Activated naive CD8-positive, alpha-beta T cell treated with anti-CD3 and anti-CD28 coated beads, Interleukin-2, amount 10 ng/mL, durations not matched to agents 7 days and 5 days (primary cell): ENCODE measurements at regions not wholly inside any gene's neighbourhood (a gene's known extent, or its start where the extent isn't known, plus 50 kb on each side); places are given as distances from the start of the nearest gene placed in this dataset.

Experiments used
- ATAC-seq: fragments of 150-1000 bp; cut with Tn5 transposase; one replicate; pipeline ENCODE4 v1.10.0; 2021; ENCODE audit warnings: low read depth, moderate library complexity
- POLR2A ChIA-PET: fragments of 350-600 bp; sonication (Branson Sonifier 250); formaldehyde crosslinking; loops from one replicate; lab custom pipeline; 2021; ENCODE audit warnings: antibody characterized with exemption; lab: Charles Lee
- DNase-seq: peaks from one replicate; pipeline ENCODE4 v3.0.0; 2021
- H3K27ac Mint-ChIP-seq: one replicate; pipeline ENCODE4 v1.8.0; 2022; ENCODE audit warnings: mild to moderate bottlenecking, mixed read lengths
- H3K27me3 Mint-ChIP-seq: one replicate; pipeline ENCODE4 v1.8.0; 2022; ENCODE audit warnings: mild to moderate bottlenecking, moderate library complexity, mixed read lengths
- H3K36me3 Mint-ChIP-seq: one replicate; pipeline ENCODE4 v1.8.0; 2021; ENCODE audit warnings: mild to moderate bottlenecking, mixed read lengths
- H3K4me1 Mint-ChIP-seq: one replicate; pipeline ENCODE4 v1.8.0; 2021; ENCODE audit warnings: mixed read lengths
- H3K4me3 Mint-ChIP-seq: one replicate; pipeline ENCODE4 v1.8.0; 2022; ENCODE audit warnings: mild to moderate bottlenecking, moderate library complexity, mixed read lengths
- H3K9me3 Mint-ChIP-seq: one replicate; pipeline ENCODE4 v1.8.0; 2021; ENCODE audit warnings: mixed read lengths

DNA sequence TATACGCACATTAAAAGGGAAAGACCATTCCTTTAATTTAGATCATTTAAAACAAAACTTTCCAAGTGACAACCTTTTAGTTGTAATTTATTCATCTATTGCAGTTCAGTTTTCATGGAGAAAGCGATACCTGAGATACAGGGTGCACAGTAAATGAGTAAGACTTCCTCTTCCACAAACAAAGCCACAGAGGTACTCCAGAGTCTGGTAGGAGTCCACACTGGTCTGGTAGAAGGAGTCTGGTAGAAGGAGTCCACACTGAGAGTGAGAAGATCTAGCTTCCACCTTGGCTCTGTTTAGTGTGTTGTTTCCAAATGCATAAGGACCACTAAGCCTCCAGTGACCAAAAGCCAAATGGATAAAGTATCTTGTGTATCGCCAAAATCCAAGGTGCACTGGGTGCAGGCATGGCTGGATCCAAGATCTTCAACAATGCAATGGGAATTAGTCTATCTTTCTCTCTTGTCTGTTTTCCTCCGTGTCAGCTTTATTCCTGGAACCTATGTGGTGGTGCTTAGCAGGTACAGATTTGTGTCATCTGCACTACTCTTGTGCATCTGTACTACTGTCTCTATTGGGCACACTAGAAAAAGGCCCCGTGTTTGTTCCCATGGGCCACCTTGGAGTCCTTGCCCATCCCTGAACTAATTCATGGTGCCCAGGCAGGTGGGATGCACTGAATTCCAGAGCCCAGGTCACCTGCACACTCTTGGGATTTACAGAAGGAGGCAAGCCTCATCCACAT is 331.1 kb downstream of the BCL11B start:
- POLR2A ChIA-PET = no interaction called here
- H3K27me3 Mint-ChIP-seq = no peaks in the 10 kb centered on the region
- H3K27ac Mint-ChIP-seq = no peak overlapping the region
- H3K4me1 Mint-ChIP-seq = peaks cover 14% of the 10 kb centered on the region
- H3K4me3 Mint-ChIP-seq = no peak overlapping the region
- DNase-seq = no peak
- ATAC-seq = no peak
- H3K36me3 Mint-ChIP-seq = no peaks in the 10 kb centered on the region
- H3K9me3 Mint-ChIP-seq = peaks cover 1% of the 10 kb centered on the region

DNA sequence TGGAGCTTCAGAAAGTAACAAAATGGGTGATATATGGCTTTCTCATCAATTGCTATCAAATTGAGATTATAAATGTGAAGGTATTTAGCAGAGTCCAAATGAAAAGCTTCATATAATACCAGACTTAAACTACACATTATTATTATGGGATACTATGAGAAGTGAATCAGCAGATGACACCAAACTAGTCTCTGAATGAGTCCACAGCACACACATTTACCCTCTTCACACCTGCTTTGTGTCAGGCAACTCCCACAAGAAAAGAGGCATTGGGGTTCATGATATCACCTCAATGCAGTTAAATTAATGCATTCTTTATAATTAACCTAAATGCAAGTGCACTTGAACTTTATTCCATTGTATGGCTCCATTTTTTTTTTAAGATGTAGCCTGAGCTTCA is 330.5 kb downstream of the BCL11B start:
- ATAC-seq (no peak), DNase-seq (no peak)
- Mint-ChIP-seq H3K27me3 (no peaks in the 10 kb centered on the region), H3K4me3 (no peak overlapping the region), H3K9me3 (peaks cover 1% of the 10 kb centered on the region), H3K4me1 (peaks cover 14% of the 10 kb centered on the region), H3K27ac (no peak overlapping the region), H3K36me3 (no peaks in the 10 kb centered on the region)
- POLR2A ChIA-PET = no interaction called here

DNA sequence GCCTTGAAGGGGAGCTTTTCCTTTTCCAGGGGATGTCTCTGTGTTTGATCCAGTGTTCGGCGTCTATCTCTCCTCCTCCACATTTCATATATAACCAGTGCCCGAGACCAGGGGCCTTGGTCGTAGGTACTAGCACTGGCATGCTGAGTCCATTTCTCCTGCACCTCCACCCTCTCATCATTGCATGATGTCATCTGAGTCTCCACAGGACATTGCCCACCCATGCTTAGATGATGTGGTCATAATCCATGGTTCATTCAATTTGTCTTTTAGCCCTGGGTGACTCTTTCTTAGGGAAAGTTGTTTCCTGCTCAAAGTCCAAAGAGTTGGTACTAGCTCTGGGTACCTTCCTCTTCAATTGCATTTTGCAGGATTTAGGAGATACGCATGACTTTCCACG is 328.1 kb downstream of the BCL11B start:
- no peak for DNase-seq
- POLR2A ChIA-PET = no interaction called here
- Mint-ChIP-seq H3K36me3 (no peaks in the 10 kb centered on the region), H3K4me1 (peaks cover 11% of the 10 kb centered on the region), H3K4me3 (no peak overlapping the region), H3K27me3 (no peaks in the 10 kb centered on the region), H3K9me3 (no peaks in the 10 kb centered on the region), H3K27ac (no peak overlapping the region)
- no peak for ATAC-seq

DNA sequence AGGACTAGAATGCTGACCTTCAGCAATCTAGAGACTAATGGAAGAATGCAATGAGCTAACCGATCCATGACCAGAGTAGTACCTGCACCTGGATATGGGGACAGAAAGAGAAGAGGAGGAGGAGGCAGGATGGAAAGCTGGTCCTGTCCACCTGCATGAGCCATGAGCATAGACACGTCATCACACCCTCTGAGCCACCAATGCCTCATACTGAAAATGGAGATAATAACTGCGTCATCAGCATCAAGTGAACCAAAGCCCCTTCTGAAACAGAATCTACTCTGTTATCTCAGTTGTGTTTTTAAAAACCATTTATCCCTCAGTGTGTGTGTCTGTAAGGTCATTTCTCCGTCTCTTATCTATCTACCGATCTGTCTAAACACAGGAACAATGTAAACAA is 327.0 kb downstream of the BCL11B start:
- no peaks in the 10 kb centered on the region for H3K9me3 Mint-ChIP-seq
- H3K27me3 Mint-ChIP-seq = peaks cover 1% of the 10 kb centered on the region
- ATAC-seq = no peak
- no peaks in the 10 kb centered on the region for H3K36me3 Mint-ChIP-seq
- H3K4me3 Mint-ChIP-seq = no peak overlapping the region
- H3K4me1 Mint-ChIP-seq = peaks cover 11% of the 10 kb centered on the region
- H3K27ac Mint-ChIP-seq = no peak overlapping the region
- DNase-seq = no peak
- POLR2A ChIA-PET = no interaction called here

DNA sequence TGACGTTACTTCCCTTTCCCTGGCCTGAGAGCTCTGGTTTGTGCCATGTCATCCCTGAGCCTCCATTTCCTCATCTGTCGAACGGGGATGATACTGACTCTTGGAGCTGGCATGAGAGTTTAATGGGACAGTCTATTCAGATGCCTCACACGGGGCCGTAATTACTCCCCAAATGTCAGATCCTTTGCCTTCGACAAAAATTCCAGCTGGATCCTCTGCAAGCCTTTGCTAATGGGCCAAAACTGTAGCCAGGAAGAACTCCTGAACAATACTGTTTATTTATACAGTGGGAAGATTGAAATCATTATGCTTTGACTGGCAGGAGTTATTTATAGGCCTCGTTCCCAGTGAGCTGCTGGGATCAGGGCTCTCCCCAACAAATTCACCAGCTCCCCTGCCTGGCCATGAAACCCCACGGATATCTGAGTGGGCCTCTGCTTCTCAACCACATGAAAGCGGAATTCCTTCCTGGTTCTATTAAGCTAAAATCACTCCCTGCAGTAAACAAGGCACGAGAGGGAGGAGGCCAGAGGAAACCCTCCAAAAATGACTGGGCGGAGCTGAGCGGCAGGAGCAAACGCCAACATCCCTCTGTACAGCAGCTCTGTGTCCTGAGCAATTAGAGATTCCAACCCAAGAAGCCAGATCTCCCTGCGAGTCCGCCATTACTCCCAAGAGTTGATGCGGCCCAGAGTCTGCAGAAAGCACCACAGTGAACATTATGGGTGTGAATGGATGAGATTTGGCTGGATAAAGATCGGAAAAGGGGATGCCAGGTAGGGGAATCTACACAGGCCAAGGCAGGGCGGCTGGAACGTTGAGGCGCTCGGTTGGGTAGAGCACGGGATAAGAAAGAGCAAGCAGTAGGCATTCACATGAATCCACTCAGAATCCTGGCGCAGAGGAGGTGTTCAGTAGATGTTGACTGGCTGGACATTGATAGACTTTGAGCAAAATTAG is 326.1 kb downstream of the BCL11B start:
- H3K4me1 Mint-ChIP-seq = peaks cover 7% of the 10 kb centered on the region
- peak overlapping the region; percentile 10 for H3K27ac Mint-ChIP-seq
- no peaks in the 10 kb centered on the region for H3K36me3 Mint-ChIP-seq
- H3K4me3 Mint-ChIP-seq = no peak overlapping the region
- no peaks in the 10 kb centered on the region for H3K9me3 Mint-ChIP-seq
- H3K27me3 Mint-ChIP-seq = peaks cover 3% of the 10 kb centered on the region
- POLR2A ChIA-PET = no interaction called here
- DNase-seq (no peak), ATAC-seq (no peak)

DNA sequence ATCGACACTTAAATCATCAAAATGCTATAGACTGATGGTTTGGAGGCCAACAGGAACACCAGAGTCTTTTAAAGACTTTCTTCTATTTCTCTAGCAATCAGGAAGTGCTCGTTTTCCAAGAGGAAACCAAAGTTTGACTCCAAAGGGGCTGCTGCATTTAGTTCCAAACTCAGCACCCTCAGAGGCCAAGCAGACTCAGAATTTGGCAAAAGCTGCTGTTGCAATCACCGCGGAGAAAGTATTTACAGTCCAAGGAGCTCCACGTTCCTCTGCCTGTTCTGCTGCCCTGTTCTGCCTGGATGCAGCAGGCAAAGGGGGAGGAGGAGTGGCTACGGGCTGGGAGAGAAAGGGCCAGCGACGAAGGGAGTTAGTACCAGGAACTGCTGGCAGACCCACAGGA is 325.1 kb downstream of the BCL11B start:
- Mint-ChIP-seq H3K4me3 (no peak overlapping the region), H3K9me3 (no peaks in the 10 kb centered on the region), H3K36me3 (no peaks in the 10 kb centered on the region), H3K4me1 (peaks cover 6% of the 10 kb centered on the region), H3K27me3 (peaks cover 3% of the 10 kb centered on the region), H3K27ac (no peak overlapping the region)
- POLR2A ChIA-PET = interaction anchor here (1.0 kb wide), 1 partner anchor 48 kb away, joined by 4 read pairs; no protein-coding TSS in a partner anchor
- DNase-seq = no peak
- no peak for ATAC-seq

DNA sequence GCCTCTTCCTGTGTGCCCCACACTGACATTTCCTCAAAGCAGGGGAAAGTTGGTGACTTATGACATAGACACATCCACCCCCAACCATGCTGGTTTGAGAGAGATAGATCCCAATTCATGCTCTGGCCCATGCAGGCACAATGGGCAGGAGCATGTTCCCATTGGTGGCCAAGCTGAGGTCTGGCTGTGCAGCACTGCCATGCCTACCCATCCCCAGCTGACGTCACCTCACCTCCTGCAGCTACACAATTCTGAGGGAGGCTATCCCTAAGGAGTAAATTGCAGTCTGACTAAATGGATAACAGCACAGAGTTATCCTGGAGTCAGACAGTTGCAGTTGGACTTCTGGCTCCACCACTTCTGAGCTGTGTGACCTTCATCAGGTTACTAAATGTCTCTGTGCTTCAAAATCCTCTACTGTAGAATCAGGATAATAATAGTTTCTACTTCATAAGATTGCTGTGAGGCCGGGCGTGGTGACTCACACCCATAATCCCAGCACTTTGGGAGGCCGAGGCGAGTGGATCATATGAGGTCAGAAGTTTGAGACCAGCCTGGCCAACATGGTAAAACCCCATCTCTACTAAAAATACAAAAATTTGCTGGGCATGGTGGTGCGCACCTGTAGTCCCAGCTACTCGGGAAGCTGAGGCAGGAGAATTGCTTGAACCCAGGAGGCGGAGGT is 323.9 kb downstream of the BCL11B start:
- Mint-ChIP-seq H3K4me3 (no peak overlapping the region), H3K9me3 (peaks cover 2% of the 10 kb centered on the region), H3K4me1 (peaks cover 6% of the 10 kb centered on the region), H3K36me3 (no peaks in the 10 kb centered on the region), H3K27ac (no peak overlapping the region), H3K27me3 (peaks cover 3% of the 10 kb centered on the region)
- DNase-seq (no peak), ATAC-seq (no peak)
- POLR2A ChIA-PET = interaction anchor here (1.0 kb wide), 1 partner anchor 47 kb away, joined by 4 read pairs; no protein-coding TSS in a partner anchor

DNA sequence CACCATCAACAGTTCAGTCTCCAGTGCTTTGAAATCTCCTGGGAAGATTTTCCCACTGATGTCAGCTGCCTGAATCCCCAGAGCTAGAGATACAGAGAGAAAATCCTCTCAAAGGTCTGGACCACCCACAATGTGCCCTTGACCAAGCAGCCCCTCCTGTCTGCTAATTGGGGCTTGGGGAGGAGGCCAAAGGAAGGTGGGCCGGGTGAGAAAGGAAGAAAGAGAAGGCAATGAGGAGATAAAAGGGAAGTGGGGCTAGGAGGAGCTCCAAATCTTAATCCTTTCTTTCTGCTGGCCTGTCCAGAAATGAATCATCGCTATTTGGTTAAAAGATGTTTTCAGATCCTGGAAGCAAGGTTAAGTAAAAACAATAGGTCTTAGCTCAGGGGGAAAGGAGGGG is 322.9 kb downstream of the BCL11B start:
- no peak overlapping the region for H3K4me3 Mint-ChIP-seq
- peaks cover 2% of the 10 kb centered on the region for H3K9me3 Mint-ChIP-seq
- DNase-seq = no peak
- peaks cover 3% of the 10 kb centered on the region for H3K27me3 Mint-ChIP-seq
- peaks cover 6% of the 10 kb centered on the region for H3K4me1 Mint-ChIP-seq
- no peak for ATAC-seq
- no peak overlapping the region for H3K27ac Mint-ChIP-seq
- no peaks in the 10 kb centered on the region for H3K36me3 Mint-ChIP-seq
- POLR2A ChIA-PET = no interaction called here

DNA sequence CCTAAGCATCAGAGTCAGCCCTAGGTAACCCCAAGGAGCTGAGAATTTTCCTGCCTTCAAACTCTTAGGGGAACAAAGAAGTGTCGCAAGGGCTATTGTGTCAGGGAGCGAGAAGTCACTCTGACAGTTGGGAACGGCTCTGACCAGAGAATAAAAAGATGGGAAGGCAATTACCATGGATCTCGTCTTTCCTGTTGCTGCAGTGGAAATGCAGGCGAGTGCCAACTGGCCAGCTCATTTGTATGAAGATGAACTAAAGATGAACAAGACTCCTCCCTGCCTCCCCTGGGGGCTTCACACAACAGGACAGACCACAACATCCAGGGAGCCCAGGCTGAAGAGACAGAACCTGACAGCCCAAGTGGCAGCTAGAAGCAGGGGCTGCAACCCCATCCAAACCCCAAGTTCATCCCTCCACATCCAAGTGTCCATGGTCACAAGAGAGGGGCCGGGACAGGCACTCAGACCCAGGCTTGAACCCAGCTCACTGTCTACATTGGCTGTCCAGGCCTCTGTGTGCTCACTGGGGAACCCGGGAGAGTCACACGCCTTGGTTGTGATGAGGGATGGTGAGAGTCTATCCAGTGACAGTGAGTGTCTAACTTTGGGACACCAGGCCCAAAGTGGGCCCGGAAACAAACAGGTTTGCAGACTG is 322.4 kb downstream of the BCL11B start:
- no peak overlapping the region for H3K4me3 Mint-ChIP-seq
- H3K27me3 Mint-ChIP-seq = peaks cover 3% of the 10 kb centered on the region
- ATAC-seq (no peak), DNase-seq (no peak)
- POLR2A ChIA-PET = no interaction called here
- H3K9me3 Mint-ChIP-seq = peaks cover 2% of the 10 kb centered on the region
- H3K27ac Mint-ChIP-seq = no peak overlapping the region
- H3K36me3 Mint-ChIP-seq = no peaks in the 10 kb centered on the region
- H3K4me1 Mint-ChIP-seq = peaks cover 6% of the 10 kb centered on the region

DNA sequence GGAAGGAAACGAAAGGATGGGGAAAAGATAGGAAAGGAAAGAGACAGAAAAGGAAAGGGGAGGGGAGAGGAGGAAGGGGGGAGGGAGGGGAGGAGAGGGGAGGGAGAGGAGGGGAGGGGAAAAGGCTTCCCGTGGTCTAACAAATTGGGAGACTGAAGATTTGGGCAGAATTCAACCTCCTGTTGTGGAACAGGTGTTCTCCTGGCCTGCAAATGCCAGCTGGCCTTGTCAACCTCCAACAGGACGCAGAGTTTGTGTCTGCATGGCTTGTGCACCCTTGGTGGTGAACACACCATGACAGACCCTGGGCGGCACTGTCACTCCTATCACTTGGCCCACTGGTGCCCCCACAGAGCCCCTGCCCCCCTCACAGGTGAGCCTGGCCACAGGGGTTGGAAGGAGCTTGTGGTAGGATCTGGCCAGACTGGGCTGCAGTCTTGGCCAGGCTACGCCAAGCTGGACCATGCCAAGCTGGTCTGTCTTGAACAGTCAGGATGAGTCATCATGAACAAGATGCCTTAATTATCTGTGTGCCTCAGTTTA is 321.6 kb downstream of the BCL11B start:
- ATAC-seq (no peak), DNase-seq (no peak)
- no peak overlapping the region for H3K4me3 Mint-ChIP-seq
- peaks cover 7% of the 10 kb centered on the region for H3K4me1 Mint-ChIP-seq
- H3K36me3 Mint-ChIP-seq = no peaks in the 10 kb centered on the region
- POLR2A ChIA-PET = no interaction called here
- peaks cover 3% of the 10 kb centered on the region for H3K27me3 Mint-ChIP-seq
- H3K27ac Mint-ChIP-seq = peak overlapping the region; percentile 47
- H3K9me3 Mint-ChIP-seq = peaks cover 2% of the 10 kb centered on the region

DNA sequence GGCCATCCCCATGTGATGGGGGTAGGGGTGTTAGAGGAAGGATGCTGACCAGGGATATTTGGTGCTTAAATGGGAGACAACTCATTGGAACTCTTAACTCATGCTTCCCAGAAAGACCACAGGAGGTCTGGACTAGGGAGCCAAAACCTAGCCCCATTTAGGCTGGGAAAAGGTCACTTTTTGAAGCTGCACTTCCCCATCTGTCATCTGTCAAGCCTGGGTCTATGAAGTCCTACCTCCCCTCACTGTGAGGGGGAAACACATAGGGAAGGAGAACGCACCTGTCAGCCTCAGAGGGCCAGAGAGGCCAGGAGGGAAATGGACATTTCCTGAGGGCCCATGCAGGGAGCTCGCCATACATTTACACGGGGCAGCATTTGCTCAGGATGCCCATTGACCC is 321.0 kb downstream of the BCL11B start:
- no peak for DNase-seq
- POLR2A ChIA-PET = no interaction called here
- no peak for ATAC-seq
- no peak overlapping the region for H3K4me3 Mint-ChIP-seq
- H3K27ac Mint-ChIP-seq = no peak overlapping the region
- peaks cover 12% of the 10 kb centered on the region for H3K4me1 Mint-ChIP-seq
- peaks cover 2% of the 10 kb centered on the region for H3K9me3 Mint-ChIP-seq
- no peaks in the 10 kb centered on the region for H3K36me3 Mint-ChIP-seq
- peaks cover 3% of the 10 kb centered on the region for H3K27me3 Mint-ChIP-seq

DNA sequence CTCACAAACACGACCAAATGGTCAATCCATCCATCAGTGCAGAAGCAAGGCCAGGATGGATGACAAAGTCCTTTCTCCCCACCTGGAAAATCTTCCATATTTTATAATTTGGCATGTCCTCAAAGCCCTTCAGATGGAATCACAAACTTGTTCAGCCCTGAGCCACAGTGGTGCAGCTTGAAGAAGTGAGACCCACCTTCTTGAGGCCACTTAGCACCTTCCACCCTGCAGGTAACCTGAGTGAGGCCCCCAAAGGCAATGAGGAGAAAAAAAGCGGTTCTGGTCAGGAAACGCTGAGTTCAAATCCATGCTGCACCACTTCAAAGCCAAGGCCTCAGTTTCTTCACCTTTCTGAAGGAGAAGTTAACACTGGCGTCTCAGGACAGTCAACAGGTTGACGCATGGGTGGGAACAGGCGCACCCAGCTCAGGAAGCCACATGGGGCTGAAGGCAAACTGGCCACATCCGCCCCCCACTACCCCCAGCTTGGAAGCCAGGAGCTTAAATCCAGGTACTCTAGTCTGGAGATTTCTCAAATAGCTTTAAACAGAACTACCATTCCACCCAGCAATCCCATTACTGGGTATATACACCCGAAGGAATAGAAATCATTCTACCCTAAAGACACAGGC is 320.4 kb downstream of the BCL11B start:
- ATAC-seq = no peak
- Mint-ChIP-seq H3K27me3 (peaks cover 3% of the 10 kb centered on the region), H3K27ac (no peak overlapping the region), H3K36me3 (no peaks in the 10 kb centered on the region), H3K9me3 (peaks cover 2% of the 10 kb centered on the region), H3K4me3 (no peak overlapping the region), H3K4me1 (peaks cover 13% of the 10 kb centered on the region)
- POLR2A ChIA-PET = no interaction called here
- no peak for DNase-seq
